AG04449 (cell line): ENCODE measurements at regions not wholly inside any gene's neighbourhood (a gene's known extent, or its start where the extent isn't known, plus 50 kb on each side); places are given as distances from the start of the nearest gene placed in this dataset.

ENCODE experiments used
- CTCF ChIA-PET: fragments of 350-600 bp; formaldehyde crosslinking; extraction: SDS; loops from one replicate; lab custom pipeline; 2021; ENCODE audit warnings: antibody characterized with exemption; lab: Yijun Ruan, JAX
- POLR2A ChIA-PET: fragments of 400-600, 350-600 bp; formaldehyde crosslinking; extraction: SDS; loops from one replicate; lab custom pipeline; 2020; ENCODE audit warnings: antibody characterized with exemption, inconsistent platforms; lab: Yijun Ruan, JAX
- DNase-seq: peaks from one replicate; pipeline ENCODE4 v3.0.0-alpha.2; 2010; ENCODE audit warnings: low read depth, low spot score
- H3K4me3 ChIP-seq: 2 replicates; pipeline ENCODE4 v1.5.1; 2011; ENCODE audit warnings: low read depth, mild to moderate bottlenecking, control low read depth, low read length
- TF ChIP-seq, protein P1 (sequence below): IDR thresholded peaks from one replicate; pipeline ENCODE4 v1.5.1; 2011; ENCODE audit warnings: mild to moderate bottlenecking, moderate library complexity, low read length, control low read depth, inconsistent platforms; ENCODE audit not compliant: insufficient read depth; ENCODE audit errors: missing control alignments

GRCh38 chr12:115691123-115691522, 586.4 kb downstream of the MED13L start:
- TF ChIP-seq, protein P1, sequence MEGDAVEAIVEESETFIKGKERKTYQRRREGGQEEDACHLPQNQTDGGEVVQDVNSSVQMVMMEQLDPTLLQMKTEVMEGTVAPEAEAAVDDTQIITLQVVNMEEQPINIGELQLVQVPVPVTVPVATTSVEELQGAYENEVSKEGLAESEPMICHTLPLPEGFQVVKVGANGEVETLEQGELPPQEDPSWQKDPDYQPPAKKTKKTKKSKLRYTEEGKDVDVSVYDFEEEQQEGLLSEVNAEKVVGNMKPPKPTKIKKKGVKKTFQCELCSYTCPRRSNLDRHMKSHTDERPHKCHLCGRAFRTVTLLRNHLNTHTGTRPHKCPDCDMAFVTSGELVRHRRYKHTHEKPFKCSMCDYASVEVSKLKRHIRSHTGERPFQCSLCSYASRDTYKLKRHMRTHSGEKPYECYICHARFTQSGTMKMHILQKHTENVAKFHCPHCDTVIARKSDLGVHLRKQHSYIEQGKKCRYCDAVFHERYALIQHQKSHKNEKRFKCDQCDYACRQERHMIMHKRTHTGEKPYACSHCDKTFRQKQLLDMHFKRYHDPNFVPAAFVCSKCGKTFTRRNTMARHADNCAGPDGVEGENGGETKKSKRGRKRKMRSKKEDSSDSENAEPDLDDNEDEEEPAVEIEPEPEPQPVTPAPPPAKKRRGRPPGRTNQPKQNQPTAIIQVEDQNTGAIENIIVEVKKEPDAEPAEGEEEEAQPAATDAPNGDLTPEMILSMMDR: no peak
- ChIA-PET POLR2A (no interaction called here), CTCF (no interaction called here)
- H3K4me3 ChIP-seq: no peak overlapping the region
- no peak for DNase-seq

- no peak for DNase-seq
- TF ChIP-seq, protein P1: no peak
- ChIA-PET CTCF (no interaction called here), POLR2A (no interaction called here)
- H3K4me3 ChIP-seq: no peak overlapping the region
Observed at GRCh38 chr12:115687094-115687493, 590.4 kb downstream of the MED13L start.

DNA sequence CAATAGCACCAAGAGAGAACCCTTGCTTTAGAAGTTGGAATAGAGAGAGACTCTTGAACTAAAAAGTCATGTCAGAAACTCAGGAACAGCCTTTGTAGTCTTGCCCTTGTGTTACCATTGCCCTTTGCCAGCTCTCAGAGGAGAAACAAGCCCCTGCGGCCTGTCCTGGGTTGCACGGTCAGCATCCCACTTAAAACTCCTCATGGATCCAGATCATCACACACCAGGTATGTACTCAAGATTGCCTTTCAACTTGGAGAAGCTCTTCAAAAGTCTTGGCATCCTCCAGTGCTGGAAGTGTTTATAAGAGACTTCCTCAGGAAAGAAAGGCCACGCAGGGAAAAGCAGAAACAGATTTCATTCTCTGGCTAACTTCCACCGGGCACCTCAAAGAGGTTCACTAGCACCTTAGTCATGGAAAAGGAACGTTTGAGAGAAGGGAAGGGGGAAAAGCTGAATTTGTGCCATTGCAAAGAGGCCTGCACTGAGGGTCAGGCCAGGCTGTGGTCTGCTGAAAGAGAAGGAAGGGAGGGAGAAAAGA, 594.2 kb downstream of the MED13L start:
- no peak overlapping the region for H3K4me3 ChIP-seq
- ChIA-PET POLR2A (no interaction called here), CTCF (no interaction called here)
- TF ChIP-seq, protein P1: no peak
- no peak for DNase-seq

GRCh38 chr12:115680967-115681366, 596.5 kb downstream of the MED13L start:
- CTCF ChIA-PET: no interaction called here
- POLR2A ChIA-PET: no interaction called here
- no peak for DNase-seq
- no peak overlapping the region for H3K4me3 ChIP-seq
- TF ChIP-seq, protein P1: no peak

DNA sequence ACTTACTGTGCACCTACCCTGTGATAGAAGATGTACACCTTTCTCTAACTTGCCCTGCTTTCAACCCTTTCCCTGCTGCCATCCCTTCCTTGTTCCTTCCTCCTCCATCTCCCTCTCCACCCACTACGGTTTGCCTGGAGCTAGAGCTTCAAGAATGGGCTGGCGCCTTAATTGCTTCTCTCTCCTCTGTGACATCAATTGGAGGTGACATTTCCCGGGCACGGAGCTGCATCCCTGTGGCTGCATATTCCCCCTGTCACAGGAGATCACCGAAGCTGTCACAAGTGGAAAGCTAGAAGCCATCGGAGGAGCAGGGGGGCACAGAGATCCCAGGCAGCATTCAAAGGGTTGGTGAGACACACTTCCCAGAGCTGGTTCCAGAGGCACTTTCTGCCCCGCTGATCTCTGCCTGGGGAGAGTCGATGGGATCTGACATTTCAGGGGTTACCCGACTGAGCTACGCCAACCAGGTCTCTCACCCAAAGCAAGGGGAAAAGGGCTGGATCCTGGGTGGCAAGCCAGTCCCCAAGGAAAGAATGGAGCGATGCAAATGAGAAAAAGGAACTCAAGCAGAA, 604.9 kb downstream of the MED13L start:
- ChIA-PET CTCF (interaction anchor here (1.2 kb wide), 1 partner anchor 9 kb away, joined by 3 read pairs; no protein-coding TSS in a partner anchor), POLR2A (no interaction called here)
- DNase-seq: no peak
- TF ChIP-seq, protein P1: no peak
- no peak overlapping the region for H3K4me3 ChIP-seq

GRCh38 chr12:115672086-115672485, 605.4 kb downstream of the MED13L start:
- CTCF ChIA-PET: no interaction called here
- TF ChIP-seq, protein P1: no peak
- H3K4me3 ChIP-seq: no peak overlapping the region
- no peak for DNase-seq
- POLR2A ChIA-PET: no interaction called here
